K562 (cell line): ENCODE measurements at regions not wholly inside any gene's neighbourhood (a gene's known extent, or its start where the extent isn't known, plus 50 kb on each side); places are given as distances from the start of the nearest gene placed in this dataset.

ENCODE experiments used
- ATAC-seq: fragments of 200-7000 bp; cut with Tn5 transposase; 3 replicates; pipeline ENCODE4 v1.9.1; 2020; ENCODE audit warnings: moderate library complexity
- BruUV-seq: library from RNA; stranded (reverse); fragments of 400-500 nt; replicated peaks from 2 replicates; lab custom pipeline; 2021; lab: Mats Ljungman, UMichigan
- CTCF ChIA-PET: fragments of 300-600 bp; formaldehyde crosslinking; extraction: SDS; loops from one replicate; lab custom pipeline; 2021; ENCODE audit warnings: low intra/inter-chr PET ratio; lab: Yijun Ruan, JAX
- POLR2A ChIA-PET: fragments of 300-600, 350-650 bp; sonication (Branson Sonifier 250); formaldehyde crosslinking; extraction: SDS; loops from one replicate; lab custom pipeline; 2021; ENCODE audit warnings: antibody characterized with exemption, inconsistent platforms; lab: Yijun Ruan, JAX
- DNase-seq, 4 experiments: peaks; one replicate each; pipeline versions ENCODE4 v3.0.0 to v3.0.0-alpha.2; 2011 to 2018; ENCODE audit warnings: low spot score in 3 of 4, mixed read lengths in 3 of 4; ENCODE audit errors: extremely low read depth in 1 of 4
- FAIRE-seq: peaks from 2 replicates; lab custom pipeline; 2011; peaks lifted over from hg19 to GRCh38; lab: Jason Lieb, UNC
- H2AFZ ChIP-seq: 2 replicates; pipeline ENCODE4 v1.6.0; 2011; ENCODE audit warnings: low read depth, low read length, control low read depth, inconsistent platforms
- H3K27ac ChIP-seq: fragments of 200-600 bp; 3 replicates; pipeline ENCODE4 v1.8.0; 2011; ENCODE audit warnings: low read depth, mild to moderate bottlenecking, control low read depth, inconsistent platforms, low read length, moderate library complexity, mixed read lengths; ENCODE audit errors: extremely low read depth
- H3K27me3 ChIP-seq, 2 experiments: fragments of 300-600 bp in 1 of 2; 2 replicates in 1 of 2; 3 replicates in 1 of 2; pipeline versions ENCODE4 v1.6.0 to v1.8.0; 2011; ENCODE audit warnings: inconsistent platforms in 2 of 2, low read length in 2 of 2, mild to moderate bottlenecking in 1 of 2, mixed read lengths in 1 of 2, moderate library complexity in 1 of 2; ENCODE audit not compliant: control insufficient read depth in 2 of 2, insufficient read depth in 2 of 2
- H3K36me3 ChIP-seq: fragments of 300-600 bp; 3 replicates; pipeline ENCODE4 v1.8.0; 2011; ENCODE audit warnings: mild to moderate bottlenecking, low read length, inconsistent platforms; ENCODE audit not compliant: control insufficient read depth, insufficient read depth
- H3K4me1 ChIP-seq, 2 experiments: fragments of 200-600 bp in 1 of 2; replicated peaks in 1 of 2; 2 replicates in 1 of 2; 3 replicates in 1 of 2; pipeline versions ENCODE4 v1.5.1 to v1.8.0; 2011; ENCODE audit warnings: inconsistent platforms in 2 of 2, low read length in 2 of 2, mild to moderate bottlenecking in 1 of 2, mixed read lengths in 1 of 2, moderate library complexity in 1 of 2; ENCODE audit not compliant: control insufficient read depth in 2 of 2, insufficient read depth in 2 of 2
- H3K4me2 ChIP-seq: 2 replicates; pipeline ENCODE4 v1.6.1; 2011; ENCODE audit warnings: low read length, control low read depth, inconsistent platforms, mixed read lengths; ENCODE audit not compliant: insufficient read depth
- H3K4me3 ChIP-seq: fragments of 200-600 bp; sonication (generic), shearing (Covaris generic); 2 replicates; pipeline ENCODE4 v1.5.1; 2016; ENCODE audit warnings: control low read depth, inconsistent platforms
- H3K79me2 ChIP-seq: fragments of 200-600 bp; 3 replicates; pipeline ENCODE4 v1.8.0; 2011; ENCODE audit warnings: low read length, inconsistent platforms; ENCODE audit not compliant: control insufficient read depth, insufficient read depth
- H3K9ac ChIP-seq, 2 experiments: 2 replicates each; pipeline versions ENCODE4 v1.6.0 to v1.6.1; 2011; ENCODE audit warnings: low read depth in 2 of 2, low read length in 2 of 2, control low read depth in 1 of 2, inconsistent platforms in 1 of 2, mild to moderate bottlenecking in 1 of 2, mixed read lengths in 1 of 2; ENCODE audit not compliant: insufficient read depth in 1 of 2
- H3K9me1 ChIP-seq: one replicate; pipeline ENCODE4 v1.6.0; 2011; ENCODE audit warnings: inconsistent platforms, mild to moderate bottlenecking, low read length, moderate library complexity; ENCODE audit not compliant: control insufficient read depth, insufficient read depth
- H3K9me3 ChIP-seq: replicated peaks from 2 replicates; pipeline ENCODE4 v1.5.1; 2011; ENCODE audit warnings: low read depth, low read length, inconsistent platforms; ENCODE audit not compliant: control insufficient read depth, insufficient read depth
- H4K20me1 ChIP-seq: replicated peaks from 2 replicates; pipeline ENCODE4 v1.6.1; 2011; ENCODE audit warnings: low read length, inconsistent platforms, mixed read lengths; ENCODE audit not compliant: control insufficient read depth, insufficient read depth
- ARHGAP35 ChIP-seq: fragments of 450-650 bp; IDR thresholded peaks from 2 replicates; pipeline ENCODE4 v1.6.1; 2018; ENCODE audit not compliant: partially characterized antibody
- ASH1L ChIP-seq: fragments of 450-650 bp; IDR thresholded peaks from 2 replicates; pipeline ENCODE4 v1.6.1; 2018; ENCODE audit warnings: borderline replicate concordance, mild to moderate bottlenecking, low read depth; ENCODE audit not compliant: partially characterized antibody
- CREBBP ChIP-seq: IDR thresholded peaks from one replicate; pipeline ENCODE4 v1.6.1; 2012; ENCODE audit warnings: low read depth, mild to moderate bottlenecking, control low read depth, inconsistent platforms, low read length
- DEAF1 ChIP-seq: fragments of 450-650 bp; formaldehyde crosslinking; IDR thresholded peaks from 2 replicates; pipeline ENCODE4 v1.4.0; 2020; ENCODE audit warnings: mild to moderate bottlenecking, moderate library complexity
- GATAD2B ChIP-seq: fragments of 450-650 bp; IDR thresholded peaks from 2 replicates; pipeline ENCODE4 v1.6.1; 2017; ENCODE audit warnings: mild to moderate bottlenecking, borderline replicate concordance
- RNF219 ChIP-seq: fragments of 250-450 bp; sonication (Bioruptor Pico); IDR thresholded peaks from 2 replicates; pipeline ENCODE4 v1.5.0; 2022; ENCODE audit warnings: mild to moderate bottlenecking
- TEAD1 ChIP-seq, 2 experiments: fragments of 450-650 bp in 1 of 2; sonication (generic) in 1 of 2; formaldehyde crosslinking; IDR thresholded peaks; 2 replicates each; pipeline versions ENCODE4 v1.4.0 to v1.8.0; 2020 to 2022; ENCODE audit warnings: mild to moderate bottlenecking in 2 of 2, missing genetic modification reagents in 1 of 2
- TSHZ1 ChIP-seq: fragments of 250-450 bp; sonication (Bioruptor Pico); IDR thresholded peaks from 2 replicates; pipeline ENCODE4 v1.4.0; 2020; ENCODE audit warnings: mild to moderate bottlenecking, moderate library complexity
- XRCC5 ChIP-seq: fragments of 200-400 bp; formaldehyde crosslinking; IDR thresholded peaks from 2 replicates; pipeline ENCODE4 v1.6.1; 2017; ENCODE audit warnings: low read depth, mild to moderate bottlenecking, low read length
- ZEB2 ChIP-seq: fragments of 450-650 bp; IDR thresholded peaks from 2 replicates; pipeline ENCODE4 v1.6.1; 2016
- ZNF316 ChIP-seq: fragments of 450-650 bp; IDR thresholded peaks from 2 replicates; pipeline ENCODE4 v1.6.1; 2016
- ZNF449 ChIP-seq: fragments of 250-450 bp; sonication (Bioruptor Pico); IDR thresholded peaks from 2 replicates; pipeline ENCODE4 v1.8.0; 2022; ENCODE audit warnings: moderate library complexity, mild to moderate bottlenecking, inconsistent platforms
- ZNF707 ChIP-seq: fragments of 250-450 bp; sonication (Bioruptor Pico); conservative IDR thresholded peaks from 2 replicates; pipeline ENCODE4 v1.8.0; 2022; ENCODE audit warnings: inconsistent platforms, mild to moderate bottlenecking, moderate library complexity
- ZNF766 ChIP-seq: fragments of 200-800 bp; sonication (Bioruptor generic); conservative IDR thresholded peaks from 2 replicates; pipeline ENCODE4 v1.6.1; 2016; ENCODE audit warnings: missing genetic modification characterization, missing compliant biosample characterization
- WGBS: fragments of 100-300 bp; shearing (Covaris generic); methylation state at CpG from one replicate; pipeline ENCODE4 v1.1.6; 2016; ENCODE audit warnings: low coverage, mixed read lengths; ENCODE audit not compliant: insufficient coverage; ENCODE audit errors: missing lambda C conversion rate; 5-methylcytosine and 5-hydroxymethylcytosine counted together
- in situ Hi-C: fragments of 300-500 bp; cut with MboI; formaldehyde crosslinking; loops from 4 replicates; pipeline ENCODE4 v1.15.0; 2018; ENCODE audit warnings: inconsistent platforms, mixed read lengths
- intact Hi-C: fragments of 100-400 bp; cut with micrococcal nuclease; formaldehyde crosslinking; loops from 2 replicates; pipeline ENCODE4 v1.14.2; 2022

GRCh38 chr4:91894006-91894405 is 409.8 kb upstream of the GRID2 start (continued):
- TF ChIP-seq TEAD1 (CRISPR knock-in tag; IDR thresholded peaks at IDR 0.05) (no peak), ASH1L (no peak), CREBBP (no peak)

GRCh38 chr4:91904556-91904955 is 399.2 kb upstream of the GRID2 start:
- Histone ChIP-seq H4K20me1 (no peaks in the 10 kb centered on the region), H2AFZ (no peak overlapping the region), H3K27me3 (no peaks in the 10 kb centered on the region), H3K4me1 (no peaks in the 10 kb centered on the region), H3K79me2 (no peaks in the 10 kb centered on the region), H3K4me3 (no peak overlapping the region), H3K9me1 (no peaks in the 10 kb centered on the region), H3K36me3 (no peaks in the 10 kb centered on the region), H3K9me3 (no peaks in the 10 kb centered on the region), H3K27ac (no peak overlapping the region), H3K9ac (no peak overlapping the region), H3K4me2 (no peak overlapping the region)
- DNase-seq (no peak), FAIRE-seq (no peak), ATAC-seq (no peak)
- intact Hi-C loops, result no loop called here
- ChIA-PET POLR2A (no interaction called here), CTCF (no interaction called here)
- 0% methylated on average over 1 of the region's 1 CpG for WGBS
- no TSS peak for BruUV-seq
- in situ Hi-C loops, result no loop called here
- TF ChIP-seq RNF219 (CRISPR knock-in tag) (no peak), ZNF316 (no peak), XRCC5 (no peak), ZNF707 (CRISPR knock-in tag) (no peak), ZEB2 (no peak), ZNF449 (CRISPR knock-in tag) (no peak), GATAD2B (no peak), TSHZ1 (no peak), ARHGAP35 (no peak), ZNF766 (CRISPR knock-in tag) (no peak), DEAF1 (CRISPR knock-in tag) (no peak)
